UCSD-AML1 (cell line): ENCODE measurements at regions not wholly inside any gene's neighbourhood (a gene's known extent, or its start where the extent isn't known, plus 50 kb on each side); places are given as distances from the start of the nearest gene placed in this dataset.

Experiments used
- DNase-seq: peaks from one replicate; lab custom pipeline; 2025; ENCODE audit not compliant: unreplicated experiment; lab: John Stamatoyannopoulos, UW

DNA sequence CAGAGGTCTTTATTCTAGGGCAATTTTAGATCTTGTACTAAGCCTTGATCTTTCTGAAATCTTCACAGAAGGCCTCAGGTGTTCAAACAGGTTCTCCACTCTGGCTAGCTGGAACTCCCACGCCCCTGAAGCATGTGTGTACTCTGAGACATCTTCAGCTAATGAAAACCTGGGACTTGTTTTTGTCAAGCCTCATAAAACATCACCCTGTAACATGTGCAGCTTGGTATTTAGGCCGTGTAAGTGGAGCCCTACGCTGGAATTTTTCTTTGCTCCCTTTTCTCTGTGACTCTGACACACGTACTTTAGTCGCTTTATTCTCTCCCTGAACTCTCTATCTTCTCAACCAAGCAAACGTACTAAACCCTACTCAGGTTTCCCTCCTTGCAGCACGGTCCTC, 701.9 kb upstream of the ZP4 start:
- DNase-seq, result no peak

DNA sequence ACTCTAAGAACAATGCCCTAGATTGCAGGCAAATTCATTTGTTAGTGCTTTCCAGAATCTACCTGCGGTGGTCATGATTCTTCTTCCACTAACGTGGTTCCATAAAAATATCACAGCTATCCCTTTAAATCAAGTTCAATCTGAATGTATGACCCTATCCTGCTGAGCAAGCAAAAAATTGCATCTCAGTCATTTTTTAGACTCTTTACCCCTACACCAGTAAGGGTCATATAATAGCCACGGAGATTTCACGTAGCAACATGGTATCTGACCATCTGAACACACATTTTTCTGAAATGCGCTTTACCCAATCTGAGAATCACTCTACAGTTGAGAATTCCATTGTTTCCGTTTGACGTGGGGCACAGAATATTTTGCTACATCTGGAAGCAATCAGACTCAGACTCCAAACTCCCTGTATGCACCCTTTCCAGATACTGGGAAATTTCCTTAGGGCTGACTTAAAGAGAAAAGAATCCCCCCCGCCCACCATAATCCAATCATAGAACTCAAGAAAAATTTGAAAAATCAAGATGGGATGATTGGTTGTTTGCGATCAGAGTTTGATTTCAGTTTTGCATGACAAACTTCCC, 699.2 kb upstream of the ZP4 start:
- DNase-seq, result no peak

DNA sequence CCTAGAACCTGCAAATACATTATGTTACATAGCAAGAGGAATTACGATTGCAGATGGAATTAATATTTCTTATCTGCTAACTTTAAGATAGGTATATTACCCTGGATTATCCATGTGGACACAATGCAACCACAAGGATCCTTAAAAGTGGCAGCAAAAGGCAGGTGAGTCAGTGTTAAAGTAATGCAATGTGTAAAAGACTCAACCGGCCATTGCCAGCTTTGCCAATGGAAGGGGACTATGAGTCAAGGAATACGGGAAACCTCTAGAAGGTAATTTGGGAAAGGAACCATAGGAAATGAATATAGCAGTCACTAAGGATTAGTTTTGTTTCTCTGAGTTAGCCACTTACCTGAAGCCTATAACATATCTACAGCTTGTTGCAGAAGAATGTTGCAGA, 692.1 kb upstream of the ZP4 start:
- DNase-seq, result no peak

- no peak for DNase-seq
Measured at GRCh38 chr1:238581332-238581731, 690.6 kb upstream of the ZP4 start.

DNA sequence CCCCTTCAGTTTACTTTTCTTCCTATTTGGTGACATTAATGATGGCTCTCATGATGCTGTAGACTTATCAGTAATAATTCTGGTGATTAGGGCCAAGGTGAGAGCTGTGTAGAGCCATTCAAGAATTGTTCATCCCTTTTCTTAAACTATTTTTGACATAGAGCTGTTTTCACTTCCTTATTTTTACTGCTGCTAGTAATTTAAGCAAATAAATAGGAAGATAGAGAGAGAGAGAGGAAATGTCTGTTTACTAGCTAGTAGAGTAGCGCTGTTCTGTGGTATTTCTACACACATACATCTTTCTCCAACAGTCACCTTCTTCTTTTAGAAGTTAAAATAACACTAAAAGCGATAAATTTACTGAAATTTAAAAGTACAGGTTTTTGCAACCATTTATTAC, 678.0 kb upstream of the ZP4 start:
- no peak for DNase-seq

DNA sequence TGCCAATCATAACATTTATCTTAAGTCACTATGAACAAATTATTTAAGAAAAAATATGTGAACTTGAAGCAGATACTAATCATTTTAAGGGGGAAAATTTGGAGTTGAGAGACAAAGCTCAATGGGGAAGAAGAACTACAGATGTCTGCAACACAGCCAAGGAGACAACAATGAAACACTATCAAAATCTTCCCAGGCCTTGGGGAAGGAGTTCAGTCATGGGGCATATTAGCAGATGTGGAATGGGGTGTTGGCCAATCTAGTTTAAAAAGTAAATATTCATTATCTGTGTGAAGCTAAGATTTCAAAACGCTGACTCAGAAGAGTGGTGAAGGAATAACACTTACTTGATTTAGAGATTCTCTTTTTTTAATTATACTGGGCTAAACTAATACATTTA, 671.6 kb upstream of the ZP4 start:
- no peak for DNase-seq

GRCh38 chr1:238558746-238559145, 668.0 kb upstream of the ZP4 start:
- no peak for DNase-seq

GRCh38 chr1:238558156-238558555, 667.4 kb upstream of the ZP4 start:
- no peak for DNase-seq

DNA sequence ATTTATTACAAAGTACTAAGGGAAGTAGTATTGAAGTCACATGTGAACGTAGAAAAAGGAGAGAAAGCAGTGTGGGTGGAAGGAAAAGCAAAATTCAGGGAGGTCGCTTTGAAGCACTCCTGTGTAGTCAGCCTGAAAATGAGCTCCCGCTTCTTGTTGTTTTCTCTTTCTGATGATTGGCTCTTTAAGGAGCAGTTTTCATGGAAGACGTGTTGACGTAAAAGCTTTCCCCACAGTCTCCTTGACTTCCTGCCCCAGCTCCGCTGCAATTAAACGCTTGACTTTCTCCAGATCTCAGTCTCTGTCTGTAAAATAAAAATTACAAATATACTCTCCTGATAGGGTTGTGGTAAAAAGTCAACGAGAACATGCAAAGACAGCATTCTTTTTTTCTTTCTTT, 661.5 kb upstream of the ZP4 start:
- DNase-seq, result no peak

- no peak for DNase-seq
Measured at GRCh38 chr1:238549137-238549536, 658.4 kb upstream of the ZP4 start.

- DNase-seq, result no peak
Measured at GRCh38 chr1:238546118-238546517, 655.4 kb upstream of the ZP4 start.

GRCh38 chr1:238537641-238538040, 646.9 kb upstream of the ZP4 start:
- no peak for DNase-seq

DNA sequence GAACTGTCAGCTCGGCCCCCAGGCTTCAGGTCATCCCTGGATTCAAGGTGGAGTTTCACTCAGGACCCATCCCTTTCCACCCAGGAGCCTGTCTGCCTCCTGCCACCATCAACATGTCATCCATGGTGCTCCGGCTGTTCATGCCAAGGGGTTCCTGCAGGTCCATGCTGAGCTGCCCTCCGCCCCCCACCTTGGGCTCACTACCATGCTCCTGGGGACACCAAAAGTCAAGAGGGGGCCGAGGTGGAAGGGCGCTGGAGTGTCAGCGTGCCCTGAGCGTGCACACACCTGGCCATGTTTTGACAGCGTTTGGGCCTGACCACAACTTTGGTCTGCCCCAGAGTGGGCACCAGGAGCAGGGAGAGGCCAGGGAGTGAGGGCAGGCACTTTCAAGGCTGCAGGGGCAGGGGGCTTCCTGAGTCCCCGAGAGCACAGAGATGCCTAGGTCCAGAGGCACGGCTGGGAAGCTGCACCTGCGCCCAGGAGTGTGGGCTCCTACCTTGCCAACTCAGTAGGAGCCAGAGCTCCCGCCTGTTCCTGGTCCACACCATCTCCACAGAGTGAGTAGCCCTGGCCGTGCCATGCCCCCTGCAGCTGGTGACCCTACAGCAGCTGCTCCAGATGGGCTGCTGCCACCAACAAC, 639.6 kb upstream of the ZP4 start:
- DNase-seq, result no peak

- no peak for DNase-seq
Measured at GRCh38 chr1:238517711-238518110, 627.0 kb upstream of the ZP4 start.

DNA sequence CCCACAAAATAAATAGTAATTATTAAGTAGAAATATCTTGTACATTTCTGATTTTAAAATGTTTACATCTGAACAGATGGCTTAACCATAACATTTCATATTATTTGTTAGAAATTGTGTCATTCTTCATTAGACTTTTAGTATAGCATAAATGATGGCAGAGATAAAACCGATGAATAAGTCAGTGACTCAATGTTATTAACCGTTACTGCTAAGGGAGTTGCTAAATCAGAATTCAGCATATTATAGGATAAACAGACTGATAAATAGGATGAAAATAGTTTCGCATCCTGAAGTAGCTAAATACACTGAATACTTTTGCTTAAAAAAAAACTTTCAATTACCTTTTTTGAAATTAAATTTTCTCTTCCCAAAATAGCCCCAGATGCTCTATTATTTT, 610.6 kb upstream of the ZP4 start:
- no peak for DNase-seq

GRCh38 chr1:238499021-238499420, 608.3 kb upstream of the ZP4 start:
- no peak for DNase-seq

DNA sequence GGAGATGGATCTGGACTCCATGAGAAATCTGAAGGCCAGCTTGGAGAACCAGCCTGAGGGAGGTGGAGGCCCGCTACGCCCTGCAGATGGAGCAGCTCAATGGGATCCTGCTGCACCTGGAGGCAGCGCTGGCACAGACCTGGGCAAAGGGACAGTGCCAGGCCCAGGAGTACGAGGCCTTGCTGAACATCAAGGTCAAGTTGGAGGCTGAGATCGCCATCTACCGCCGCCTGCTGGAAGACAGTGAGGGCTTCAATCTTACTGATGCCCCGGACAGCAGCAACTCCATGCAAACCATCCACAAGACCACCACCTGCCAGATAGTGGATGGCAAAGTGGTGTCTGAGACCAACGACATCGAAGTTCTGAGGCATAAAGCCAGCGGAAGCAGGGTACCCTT, 601.5 kb upstream of the ZP4 start:
- DNase-seq, result no peak

- no peak for DNase-seq
Measured at GRCh38 chr1:238491265-238491664, 600.5 kb upstream of the ZP4 start.

DNA sequence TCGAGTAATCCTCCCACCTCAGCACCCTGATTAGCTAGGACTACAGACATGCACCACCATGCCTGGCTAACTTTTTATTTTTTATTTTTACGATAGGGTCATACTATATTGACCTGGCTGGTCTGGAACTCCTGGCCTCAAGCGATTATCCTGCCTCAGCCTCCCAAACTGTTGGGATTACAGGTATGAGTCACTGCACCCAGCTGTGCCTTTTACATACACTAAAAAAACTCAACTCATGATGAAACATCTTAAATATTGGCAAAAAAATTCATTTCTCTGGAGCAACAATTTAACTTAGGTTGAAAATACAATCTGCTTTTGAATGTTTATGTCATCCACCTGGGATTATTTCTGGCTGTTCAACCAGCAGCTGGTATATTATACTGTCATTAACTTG, 598.3 kb upstream of the ZP4 start:
- no peak for DNase-seq

GRCh38 chr1:238488401-238488800, 597.7 kb upstream of the ZP4 start:
- DNase-seq, result no peak

- no peak for DNase-seq
Measured at GRCh38 chr1:238487931-238488330, 597.2 kb upstream of the ZP4 start.

- no peak for DNase-seq
Measured at GRCh38 chr1:238485912-238486209, 595.1 kb upstream of the ZP4 start.

DNA sequence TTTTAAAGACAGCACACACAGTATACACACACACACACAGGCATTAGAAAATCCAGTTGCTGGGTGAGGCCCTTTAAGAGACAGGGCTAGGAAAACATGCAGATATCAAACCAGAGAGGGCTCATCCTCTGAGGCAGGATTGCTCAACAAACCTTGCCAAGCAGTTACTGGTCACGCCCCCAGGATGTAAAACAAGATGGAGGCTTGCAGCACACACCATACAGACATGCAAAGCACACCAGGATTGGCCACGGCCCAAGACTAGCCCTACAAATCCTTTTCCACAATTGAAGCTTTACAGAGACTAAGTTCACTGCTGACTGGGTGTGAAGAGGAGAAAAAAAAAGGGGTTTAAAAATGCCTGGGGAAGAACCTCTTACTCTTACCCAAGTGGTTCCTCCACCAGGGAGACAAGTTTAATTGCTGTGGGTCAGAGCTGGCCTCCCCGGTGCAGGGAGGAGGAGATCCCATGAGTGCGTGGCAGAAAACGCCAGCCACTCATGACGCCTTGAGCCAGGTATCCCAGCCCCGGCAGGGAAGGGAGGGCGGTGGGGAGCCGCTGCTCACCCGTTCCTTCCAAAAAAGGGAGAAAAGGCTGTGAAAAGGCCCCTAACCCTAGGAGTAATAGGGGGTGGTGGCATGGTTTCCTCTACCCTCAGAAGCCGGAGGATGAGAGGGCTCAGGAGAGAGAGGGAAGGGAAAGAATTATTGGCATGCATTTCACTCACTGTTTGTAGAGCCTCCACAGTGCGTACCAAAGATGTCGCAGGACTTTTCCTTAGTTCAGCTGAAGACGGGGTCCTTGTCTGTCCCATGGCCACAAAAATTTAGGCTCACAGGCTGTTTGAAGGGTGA, 594.6 kb upstream of the ZP4 start:
- no peak for DNase-seq
